CD4-positive, alpha-beta T cell treated with Interleukin-17A for 4 hours (primary cell): ENCODE measurements at regions not wholly inside any gene's neighbourhood (a gene's known extent, or its start where the extent isn't known, plus 50 kb on each side); places are given as distances from the start of the nearest gene placed in this dataset.

Experiments used
- DNase-seq: peaks from one replicate; pipeline ENCODE4 v3.0.0-alpha.2; 2020; ENCODE audit warnings: mixed read lengths

DNA sequence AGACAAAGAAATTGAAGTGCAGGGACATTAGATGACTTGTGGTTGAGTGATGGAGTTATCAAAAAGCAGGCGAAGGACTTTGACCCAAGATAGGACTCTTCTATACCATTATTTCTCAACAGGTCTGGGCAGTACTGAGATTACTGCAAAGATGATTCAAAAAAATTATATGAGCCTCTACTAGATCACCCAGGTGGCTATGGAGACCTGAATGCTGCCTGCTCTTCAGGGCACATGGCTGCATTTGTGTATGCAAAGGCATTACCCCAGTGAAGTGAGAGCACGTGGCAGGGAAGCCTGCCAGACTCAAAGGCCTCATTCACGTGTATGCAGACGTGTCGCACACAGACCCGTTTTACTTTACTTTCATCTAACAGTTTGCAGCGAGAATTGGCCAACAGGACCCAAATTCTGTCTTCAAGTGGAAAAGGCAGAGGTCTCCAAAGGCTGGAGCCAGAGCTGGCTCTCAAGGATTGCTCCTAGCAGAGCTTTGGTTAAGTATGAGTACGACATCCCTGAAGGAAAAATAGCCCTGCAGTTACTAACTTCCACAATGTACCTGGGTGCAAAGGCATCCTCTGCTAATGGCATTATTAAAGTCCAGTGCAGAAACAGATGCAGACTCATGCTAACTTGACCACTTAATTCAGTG lies 113.8 kb upstream of the ARMC2 start:
- DNase-seq, result no peak

DNA sequence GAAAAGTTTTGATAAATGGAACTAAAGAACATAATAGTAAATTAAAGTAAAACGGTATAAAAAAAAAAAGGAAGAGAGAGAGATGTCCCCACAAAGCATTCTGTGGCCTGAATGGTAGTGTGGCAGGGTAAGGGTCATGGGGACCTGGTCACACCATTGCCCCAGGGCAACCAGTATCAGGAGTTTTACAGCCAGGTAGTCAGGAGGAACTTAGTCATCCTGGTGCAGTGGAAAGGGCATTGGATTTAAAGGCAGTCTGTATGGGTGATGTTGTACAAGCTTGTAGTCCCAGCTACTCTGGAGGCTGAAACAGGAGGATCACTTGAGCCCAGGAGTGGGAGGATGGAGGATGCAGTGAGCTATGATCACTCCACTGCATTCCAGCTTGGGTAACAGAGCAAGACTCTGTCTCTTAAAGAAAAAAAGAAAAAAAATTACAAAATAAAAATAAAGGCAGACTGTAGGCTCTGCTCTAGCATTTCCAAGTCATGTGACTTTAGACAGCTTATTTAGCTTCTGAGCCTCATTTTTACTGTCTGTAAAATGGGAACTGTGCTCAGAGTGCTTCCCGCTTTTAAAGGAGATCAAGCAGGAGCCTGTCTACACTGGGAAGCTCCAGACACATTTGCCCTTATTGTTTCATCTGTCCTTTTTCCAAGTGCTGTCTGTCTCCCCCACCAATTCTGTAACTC lies 112.8 kb upstream of the ARMC2 start:
- DNase-seq, result no peak

DNA sequence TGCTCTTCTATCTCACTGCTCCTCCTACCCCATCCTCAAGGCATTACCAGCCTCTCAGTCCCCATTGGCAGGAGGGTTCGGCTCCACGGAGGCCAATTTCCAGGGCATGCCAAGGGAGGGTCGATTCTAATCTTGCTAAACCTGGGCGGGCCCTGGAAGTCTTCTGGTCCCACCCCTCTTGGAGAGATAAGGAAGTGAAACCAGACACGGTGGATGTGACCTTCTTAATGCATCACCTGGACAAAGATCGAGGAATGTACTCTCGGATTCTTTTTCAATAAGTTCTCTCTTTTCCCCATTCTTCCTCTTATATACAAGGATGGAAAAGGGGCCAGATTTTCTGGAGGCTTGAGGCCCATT lies 112.2 kb upstream of the ARMC2 start:
- no peak for DNase-seq

DNA sequence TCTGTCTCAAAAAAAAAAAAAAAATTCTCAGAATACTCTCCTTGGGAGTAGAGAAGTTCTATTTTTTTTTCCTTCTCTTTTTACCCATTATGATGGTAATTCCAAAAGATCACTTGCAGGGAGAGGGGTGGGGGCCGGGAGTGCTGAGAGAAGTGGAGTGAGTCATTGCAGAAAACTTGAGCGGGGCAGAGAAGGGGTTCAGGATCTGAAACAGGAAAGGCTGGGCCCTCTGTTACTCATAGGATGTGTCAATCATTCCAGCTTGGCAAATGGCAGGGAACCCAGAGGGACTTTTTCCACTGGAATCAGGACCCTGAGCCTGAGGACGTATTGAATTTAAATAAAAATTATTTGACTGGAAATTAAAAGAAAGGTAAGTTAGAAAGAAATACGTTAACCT lies 111.4 kb upstream of the ARMC2 start:
- no peak for DNase-seq

DNA sequence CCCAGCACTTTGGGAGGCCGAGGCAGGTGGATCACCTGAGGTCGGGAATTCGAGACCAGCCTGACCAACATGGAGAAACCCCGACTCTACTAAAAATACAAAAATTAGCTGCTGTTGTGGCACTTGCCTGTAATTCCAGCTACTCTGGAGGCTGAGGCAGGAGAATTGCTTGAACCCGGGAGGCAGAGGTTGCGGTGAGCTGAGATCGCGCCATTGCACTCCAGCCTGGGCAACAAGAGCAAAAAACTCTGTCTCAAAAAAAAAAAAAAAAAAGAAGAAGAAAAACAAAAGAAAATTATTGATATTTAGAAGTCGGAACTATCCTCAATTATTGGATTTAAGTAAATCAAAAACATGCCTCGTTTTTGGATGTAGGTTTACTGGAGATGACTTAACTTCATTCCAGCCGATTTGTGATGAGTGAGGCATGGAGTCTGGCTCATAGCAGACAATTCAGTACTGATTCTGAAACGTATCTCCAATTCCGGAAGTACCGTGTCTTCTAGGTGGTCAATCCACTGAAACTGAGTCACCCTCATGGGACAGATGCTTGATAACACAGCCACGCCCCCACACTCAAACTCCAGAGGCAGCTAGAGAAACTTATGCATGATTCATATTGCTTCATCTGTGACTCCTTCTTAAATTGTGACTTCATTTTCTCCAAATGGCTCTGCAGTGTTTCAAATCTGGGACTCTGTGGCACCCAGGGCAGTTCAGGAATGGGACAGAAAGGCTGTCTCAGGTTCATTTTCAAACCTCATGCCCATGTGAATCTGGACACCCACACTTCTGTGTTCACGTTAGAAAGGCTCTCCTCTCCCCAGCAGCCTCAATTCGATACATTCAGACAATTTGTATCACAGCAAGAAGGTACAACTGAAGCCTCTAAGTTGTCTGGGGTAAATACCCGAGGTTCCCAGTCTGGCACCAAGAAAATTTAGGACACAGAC lies 110.4 kb upstream of the ARMC2 start:
- DNase-seq, result no peak

DNA sequence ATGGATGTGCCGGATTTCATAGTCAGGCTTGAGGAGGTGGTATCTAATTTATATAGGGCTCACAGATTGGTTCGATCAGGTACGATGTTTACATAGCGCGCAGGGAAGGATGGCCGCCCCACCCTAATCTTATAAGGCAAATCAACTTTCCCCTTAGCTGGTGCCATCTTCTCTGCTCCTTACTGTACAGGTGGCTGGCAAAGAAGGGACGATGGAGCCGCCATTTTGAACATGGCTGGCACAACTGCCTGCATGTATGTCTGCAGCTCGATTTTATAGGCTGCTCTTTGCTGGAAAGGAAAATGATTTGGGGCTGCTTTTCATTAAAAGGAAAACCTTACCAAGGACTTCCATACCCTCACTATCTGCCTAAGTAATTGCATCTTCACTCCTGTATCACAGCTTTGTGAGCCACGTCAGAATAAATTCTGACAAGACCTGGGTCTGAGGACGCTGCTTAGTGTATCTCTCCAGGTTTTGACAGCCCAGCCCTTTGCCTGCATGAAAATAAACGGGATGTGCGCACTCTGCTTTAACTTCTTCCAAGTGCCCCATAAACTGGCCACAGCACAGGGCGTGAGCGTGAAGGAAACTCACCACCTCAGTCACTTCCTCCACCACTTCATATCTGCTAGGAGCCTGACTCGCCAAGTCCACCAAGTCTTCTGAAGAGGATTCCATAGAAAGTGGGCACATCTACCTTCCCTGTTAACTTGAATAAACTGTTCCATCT lies 109.4 kb upstream of the ARMC2 start:
- no peak for DNase-seq

DNA sequence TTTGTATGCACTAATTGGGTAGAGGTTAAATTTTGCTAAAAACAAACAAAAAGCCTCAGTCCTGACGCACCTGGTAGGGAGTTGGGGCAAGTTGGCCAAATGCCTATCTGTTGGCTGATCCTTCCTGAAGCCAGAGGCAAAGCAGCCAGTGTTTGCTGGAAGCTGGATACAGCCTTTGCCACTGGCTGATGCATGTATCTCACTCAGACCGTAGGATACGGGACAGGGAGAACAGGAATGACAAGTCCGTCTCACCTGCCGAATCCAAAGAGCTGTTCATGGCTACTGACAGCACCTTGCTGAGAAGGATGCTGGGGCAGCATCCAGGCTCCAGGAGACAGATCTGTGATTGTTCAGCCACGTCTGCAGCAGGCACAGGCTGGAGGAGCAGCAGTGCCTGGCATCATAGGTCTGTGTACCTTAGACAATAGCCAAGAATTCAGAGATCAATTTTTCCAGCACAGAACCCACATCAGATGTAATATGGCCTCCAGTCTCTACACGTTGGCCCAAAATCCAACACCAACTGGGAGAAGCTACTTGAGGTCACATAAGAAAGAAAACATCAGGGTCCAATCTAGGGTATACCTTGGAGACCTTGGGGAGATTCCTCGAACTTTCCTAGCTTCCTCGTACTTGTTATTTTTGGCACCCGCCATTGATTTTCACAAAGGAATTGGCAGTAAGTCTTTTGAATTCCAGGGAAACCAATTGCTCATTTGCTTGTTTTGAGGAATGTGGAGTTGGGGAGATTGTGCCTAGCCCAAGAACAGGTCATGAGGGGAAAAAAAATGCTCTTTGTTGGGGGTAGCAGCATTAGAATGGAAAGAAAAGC lies 108.5 kb upstream of the ARMC2 start:
- DNase-seq, result no peak

DNA sequence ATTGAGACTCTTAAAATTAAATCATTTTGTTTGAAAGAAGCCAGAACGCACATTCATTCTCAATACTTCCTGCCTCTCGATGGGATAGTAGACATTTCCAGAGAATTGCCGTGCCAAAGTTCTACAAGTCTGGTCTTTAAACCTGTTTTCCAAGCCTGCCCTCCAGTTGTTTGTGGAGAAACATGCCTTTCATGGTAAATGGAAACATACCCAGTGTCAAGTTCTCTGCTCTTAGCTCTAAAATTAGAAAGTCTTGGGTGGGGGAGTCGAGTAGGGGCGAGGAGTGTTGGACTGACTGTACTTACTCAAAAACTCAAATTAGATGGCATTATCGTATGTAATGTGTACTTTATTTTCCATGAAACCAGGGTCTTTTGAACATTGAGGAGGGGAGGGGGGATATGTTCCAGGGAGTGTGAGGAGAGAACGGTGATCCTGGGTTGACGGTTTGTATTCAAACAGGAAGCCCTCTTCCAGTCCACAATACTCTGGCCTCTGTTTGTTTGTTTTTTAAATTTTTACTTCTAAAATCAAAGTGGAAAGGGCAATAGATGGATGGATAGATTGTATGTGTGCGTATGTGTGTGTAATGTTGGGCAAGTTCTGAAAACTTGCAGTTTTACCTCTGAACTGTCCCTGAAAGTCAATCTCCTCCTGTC lies 106.8 kb upstream of the ARMC2 start:
- no peak for DNase-seq

DNA sequence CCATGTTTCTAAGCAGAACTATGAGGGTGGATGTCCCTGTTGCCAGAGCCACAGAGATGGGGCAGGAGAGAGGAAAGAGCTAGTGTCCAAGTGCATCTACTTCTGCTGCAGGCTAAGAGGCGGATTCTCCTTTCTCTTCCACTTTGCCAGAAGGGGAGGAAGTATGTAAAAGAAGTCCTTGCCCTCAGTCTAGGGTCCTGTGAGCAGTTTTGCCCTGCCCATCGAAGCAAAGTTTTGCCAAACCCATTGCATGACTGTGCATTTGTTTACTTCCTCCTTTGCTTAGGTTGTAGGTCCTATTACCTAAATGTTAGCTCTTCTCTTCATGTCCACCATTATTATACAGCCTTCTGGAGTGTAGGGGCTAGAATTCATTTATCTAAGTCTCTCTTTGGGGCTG lies 106.2 kb upstream of the ARMC2 start:
- DNase-seq, result no peak

DNA sequence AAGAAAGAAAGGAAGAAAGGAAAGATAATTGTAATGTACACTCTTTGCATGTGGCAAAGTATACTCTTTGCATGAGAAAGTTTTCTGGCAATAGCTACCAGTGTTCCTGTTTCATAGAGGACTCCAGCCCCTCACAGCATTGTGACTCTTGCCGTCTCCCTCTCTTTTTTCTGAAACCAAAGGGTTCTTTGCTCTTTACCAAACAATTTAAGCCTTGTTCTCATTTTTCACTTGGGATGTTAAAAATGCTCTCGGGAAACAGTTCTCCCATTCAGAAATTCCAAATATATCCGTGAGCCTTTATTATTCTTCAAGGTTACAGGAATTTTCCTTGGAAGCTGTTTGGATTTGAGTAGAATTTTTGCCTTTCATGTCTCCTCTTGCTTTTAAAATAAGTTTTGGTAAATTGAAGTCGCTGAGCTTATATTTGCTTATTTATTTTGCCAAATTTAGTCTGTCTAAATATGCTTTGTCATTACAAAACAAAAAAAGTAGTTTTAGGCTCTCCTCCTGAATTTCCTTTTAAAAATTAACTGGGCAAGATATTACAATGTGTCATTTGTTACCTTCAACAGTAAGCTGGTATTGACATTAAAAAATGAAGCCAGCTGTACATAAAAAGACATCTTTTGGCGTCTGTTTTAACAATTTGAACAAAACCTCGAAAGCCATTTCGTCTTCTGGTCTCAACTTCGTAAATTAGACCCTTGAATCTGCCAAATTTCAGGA lies 103.8 kb upstream of the ARMC2 start:
- no peak for DNase-seq

DNA sequence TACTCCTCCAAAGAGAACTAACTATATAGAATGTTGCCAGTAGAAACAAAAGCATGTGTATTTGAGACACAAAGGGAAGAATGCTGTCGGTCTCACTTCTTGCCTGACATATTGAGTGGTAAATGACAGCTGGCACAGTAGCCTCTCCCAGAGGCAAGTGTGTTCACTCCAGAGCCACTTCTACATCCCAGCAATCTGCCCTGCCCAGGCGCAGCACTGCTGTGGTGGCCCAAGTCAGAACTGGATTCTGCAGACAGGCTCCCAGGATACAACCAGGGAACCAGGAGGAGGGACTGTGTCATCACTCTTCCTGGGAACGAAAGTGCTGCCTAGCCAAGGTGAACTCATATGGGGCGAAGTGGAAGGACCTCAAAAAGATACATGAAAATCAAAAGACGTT lies 103.2 kb upstream of the ARMC2 start:
- no peak for DNase-seq

DNA sequence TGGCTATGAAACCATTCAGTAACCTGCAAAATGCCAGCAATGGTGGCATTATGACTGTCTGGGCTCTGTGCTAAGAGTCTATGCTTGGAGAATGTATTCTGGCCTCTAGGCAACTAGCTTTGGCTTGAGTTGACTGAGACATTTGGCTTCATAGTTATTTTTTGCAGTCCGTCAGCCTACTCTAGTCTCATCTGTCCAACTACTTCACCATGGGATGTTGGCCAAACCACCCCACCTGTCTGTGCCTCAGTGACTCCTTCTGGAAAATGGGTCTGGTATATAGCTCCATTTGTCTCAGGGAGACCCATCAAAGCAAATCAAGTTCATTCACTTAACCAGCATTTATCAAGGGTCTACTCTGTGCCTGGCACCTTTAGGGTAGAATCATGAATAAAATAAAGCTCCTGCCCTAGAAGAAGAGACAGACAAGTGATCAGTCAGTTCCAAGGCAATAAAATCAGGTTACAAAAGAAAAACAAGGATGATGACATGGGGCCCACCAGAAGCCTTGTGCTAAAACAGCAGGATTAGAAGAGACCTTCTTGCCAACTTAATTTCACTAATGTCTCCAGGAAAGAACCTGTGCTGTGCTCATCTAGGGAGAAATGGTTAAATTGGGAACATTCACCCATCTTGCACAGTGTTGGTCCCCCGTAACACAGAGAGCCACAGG lies 102.4 kb upstream of the ARMC2 start:
- no peak for DNase-seq

DNA sequence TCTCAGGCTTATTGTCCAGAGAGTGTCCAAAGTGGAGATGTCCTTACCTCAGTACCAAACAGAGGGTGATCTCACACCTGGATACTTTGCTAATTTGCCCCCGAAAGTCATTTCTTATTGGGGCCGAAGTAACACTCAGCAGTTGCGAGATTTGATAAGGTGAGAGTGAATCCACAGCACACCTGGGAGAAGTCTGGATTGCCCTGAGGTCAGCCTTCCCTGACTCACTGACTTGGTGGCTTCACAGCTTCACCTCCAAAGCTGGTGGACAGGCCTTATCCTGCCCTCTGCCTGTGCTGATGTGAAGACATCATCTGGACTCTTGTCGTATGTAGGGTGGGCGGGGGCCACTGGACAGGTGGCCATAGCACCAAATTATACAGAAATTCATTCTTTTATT lies 101.9 kb upstream of the ARMC2 start:
- no peak for DNase-seq

DNA sequence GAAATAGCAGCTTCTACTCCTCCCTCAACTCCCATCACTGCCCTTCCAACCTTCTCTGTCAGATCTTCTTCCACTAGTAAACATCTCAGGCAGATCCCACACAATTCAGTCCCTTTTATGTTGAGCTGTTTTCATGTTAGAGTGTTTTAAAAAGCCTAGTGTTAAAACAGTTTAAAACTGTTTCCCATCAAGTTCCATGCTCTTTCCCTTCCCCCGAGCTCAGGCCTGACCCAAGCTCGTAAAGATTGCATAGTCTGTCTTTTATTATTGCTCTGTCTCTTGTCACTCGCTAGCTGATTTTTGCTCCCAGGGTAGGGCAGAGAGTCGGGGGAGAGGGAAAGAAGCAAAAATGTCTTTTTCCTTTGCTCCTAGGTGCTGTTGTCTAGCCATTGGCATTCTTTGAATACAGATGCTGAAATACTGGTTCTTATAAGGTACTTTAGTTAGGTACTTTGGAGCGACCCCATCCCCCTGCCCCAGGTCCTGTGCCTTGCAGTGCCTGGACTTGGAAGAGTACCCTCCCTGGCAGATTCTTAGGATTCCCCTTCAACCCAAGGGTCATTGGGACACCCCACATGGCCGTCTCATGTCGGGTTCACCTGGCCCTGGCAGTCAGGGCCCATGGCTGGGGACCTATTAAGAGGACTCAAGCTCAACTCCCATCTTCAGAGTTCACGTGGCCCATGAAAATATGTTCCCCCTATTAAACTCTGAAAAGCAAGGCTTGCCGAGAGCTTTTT lies 101.2 kb upstream of the ARMC2 start:
- no peak for DNase-seq

DNA sequence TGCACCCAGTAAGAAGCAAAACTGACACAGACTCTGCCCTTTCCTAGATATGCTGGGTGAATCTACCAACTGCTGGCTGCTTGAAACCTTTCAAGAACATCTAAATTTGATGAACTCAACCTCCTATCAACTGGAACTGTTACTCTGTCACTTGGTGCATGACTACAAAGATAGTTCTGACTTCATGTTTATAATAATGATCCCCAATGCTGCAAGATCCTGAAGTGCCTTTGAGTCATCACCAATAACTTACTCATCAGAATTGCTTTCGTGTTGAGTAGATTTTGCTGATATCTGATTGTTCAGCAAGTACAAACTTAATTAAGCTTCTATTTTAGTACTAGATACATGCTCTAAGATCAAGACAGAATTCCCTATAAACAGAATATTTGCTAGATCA lies 100.2 kb upstream of the ARMC2 start:
- no peak for DNase-seq

DNA sequence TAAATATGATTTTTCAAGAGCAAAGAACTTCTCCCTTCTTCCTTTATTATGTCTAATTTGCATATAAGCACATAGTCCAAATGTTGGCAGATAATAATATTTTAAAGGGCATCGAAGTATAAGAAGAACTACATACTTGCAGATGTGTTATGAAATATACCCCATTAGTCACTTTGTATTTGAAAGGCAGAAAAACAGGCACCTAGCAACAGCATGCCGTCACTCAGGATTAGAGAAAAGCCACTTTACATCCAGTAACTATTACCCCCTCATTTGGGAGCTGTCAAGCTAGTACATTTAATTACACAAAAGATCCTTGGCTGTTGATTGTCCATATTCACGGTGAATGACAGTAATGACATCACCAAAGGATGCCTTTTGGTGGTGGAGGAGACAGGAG lies 99.3 kb upstream of the ARMC2 start:
- no peak for DNase-seq

DNA sequence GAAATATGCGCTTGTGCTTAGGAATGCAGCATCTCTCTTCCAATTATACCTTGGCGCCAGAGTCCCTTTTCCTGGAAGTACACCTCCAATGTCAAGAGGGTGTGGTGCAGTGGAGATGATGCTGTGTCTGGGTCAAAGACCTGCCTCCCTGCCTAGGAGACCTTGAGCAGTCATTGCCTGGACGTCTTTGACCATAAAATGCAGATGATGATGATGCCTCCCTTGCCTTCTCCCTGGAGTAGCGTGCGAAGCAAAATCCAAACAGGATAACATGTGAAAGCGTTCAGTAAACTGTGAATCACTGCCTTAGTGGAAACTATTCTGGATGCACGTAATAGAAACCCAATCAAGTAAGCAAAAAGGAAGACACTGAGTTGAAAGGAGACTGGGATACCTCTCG lies 97.4 kb upstream of the ARMC2 start:
- no peak for DNase-seq

DNA sequence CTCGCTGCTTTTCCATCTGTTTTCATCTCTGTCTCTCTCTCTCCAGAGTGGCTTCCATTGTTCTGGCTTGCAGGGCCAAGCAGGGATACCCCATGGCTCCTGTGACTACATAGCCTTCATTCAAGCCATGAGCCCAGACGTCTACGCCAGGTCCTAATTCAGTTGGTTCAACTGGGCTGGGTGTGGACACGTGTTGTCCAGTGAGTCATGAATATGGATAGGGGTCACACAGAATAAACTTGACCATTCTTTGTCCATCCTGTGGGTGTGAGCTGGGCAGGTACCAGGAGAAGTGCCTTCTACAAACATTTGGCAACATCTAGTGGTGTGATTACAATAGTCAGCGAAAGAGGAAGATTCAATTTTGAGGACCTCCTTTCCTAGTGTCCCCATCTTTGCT lies 96.9 kb upstream of the ARMC2 start:
- no peak for DNase-seq

DNA sequence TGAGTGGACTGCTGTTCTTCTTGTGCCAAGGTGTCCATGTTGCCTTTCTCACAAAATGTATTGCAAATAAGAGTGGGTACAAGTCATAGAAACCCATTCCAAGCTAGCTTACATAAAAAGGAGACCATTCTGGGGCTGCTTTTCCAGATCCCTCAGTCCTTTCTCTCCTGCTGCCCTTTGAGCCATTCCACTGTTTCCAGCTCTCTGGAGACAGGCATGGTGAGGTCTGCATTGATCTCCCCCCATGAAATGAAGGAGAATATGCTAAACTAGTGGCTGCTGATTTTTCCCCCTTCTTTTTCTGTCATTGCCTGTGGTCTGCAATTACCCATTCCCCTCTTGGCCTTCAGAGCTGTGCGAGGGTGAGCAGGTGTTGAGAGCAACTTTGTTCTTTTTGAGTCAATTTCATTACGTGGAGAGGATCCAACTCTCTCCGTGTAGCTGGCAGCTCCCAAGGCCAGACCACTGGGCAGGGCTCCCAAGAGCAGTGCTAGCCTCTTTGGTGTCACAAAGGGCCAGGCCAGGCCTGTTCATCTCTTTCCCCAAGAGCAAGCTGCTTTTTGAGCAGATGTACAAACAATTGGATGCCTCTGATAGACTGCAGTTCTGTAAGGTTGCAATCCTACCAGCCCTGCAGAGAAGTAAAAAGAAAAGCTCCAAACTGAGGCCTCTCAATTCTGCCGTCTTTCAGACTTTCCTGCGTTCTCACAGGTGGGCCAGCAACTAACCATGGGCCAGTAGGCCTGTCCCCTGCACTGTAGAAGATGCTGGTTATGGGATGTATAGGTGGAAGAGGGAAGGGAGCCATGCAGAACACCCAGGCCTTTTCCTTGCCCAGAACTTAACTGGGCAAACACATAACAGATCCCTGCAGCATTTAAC lies 96.1 kb upstream of the ARMC2 start:
- no peak for DNase-seq
